ENCODE measurements at regions not wholly inside any gene's neighbourhood (a gene's known extent, or its start where the extent isn't known, plus 50 kb on each side); places are given as distances from the start of the nearest gene placed in this dataset.

DNA sequence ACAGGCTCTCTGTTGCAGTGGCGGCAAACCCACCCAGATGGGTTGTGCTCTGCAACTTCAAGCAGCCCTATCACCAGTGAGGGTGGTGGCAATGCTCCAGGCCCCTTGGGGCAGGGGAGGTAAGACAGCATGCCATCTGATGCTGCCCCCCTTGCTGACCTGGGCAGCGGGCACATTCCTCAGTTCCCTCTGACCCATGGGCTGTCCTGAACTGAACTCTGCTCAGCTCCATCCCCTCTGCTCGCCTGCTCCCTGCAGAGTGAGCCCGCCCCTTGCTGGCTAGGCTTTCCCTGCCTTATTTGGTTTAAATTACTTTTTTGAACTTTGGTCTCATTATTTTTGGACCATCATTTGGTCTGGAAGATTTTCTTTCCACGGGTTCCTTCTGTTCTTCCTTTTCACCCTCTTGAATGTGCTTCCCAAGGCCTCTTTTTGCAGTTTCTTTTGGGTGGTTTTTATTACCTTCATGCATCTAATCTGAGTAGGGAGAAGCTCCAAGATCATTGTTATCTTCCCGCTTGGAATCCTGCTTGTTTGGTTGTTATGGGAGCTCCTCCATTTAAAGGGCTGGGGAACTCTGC, 565.4 kb downstream of the TNS1 start:
- H4K20me1 ChIP-seq (ENCODE audit: control insufficient read depth, extremely low read depth, insufficient read depth, low read length), result no peaks in the 10 kb centered on the region
- H3K36me3 ChIP-seq (ENCODE audit: control insufficient read depth in 2 of 2, extremely low read depth in 1 of 2, insufficient read depth in 2 of 2, low read length in 2 of 2), result no peaks in the 10 kb centered on the region
- H3K27me3 ChIP-seq (ENCODE audit: control insufficient read depth, extremely low read depth, insufficient read depth, low read length), result no peaks in the 10 kb centered on the region
- H3K9me1 ChIP-seq (ENCODE audit: control insufficient read depth, extremely low read depth, insufficient read depth, low read length), result no peaks in the 10 kb centered on the region
- peaks cover 11% of the 10 kb centered on the region for H3K4me1 ChIP-seq (ENCODE audit: control insufficient read depth, extremely low read depth, insufficient read depth, low read length)
- H3K27ac ChIP-seq (ENCODE audit: control insufficient read depth, insufficient read depth, low read length), result no peak overlapping the region
- FAIRE-seq (no peak), DNase-seq (ENCODE audit: low read depth, low spot score) (no peak)
- H3K79me2 ChIP-seq (ENCODE audit: control insufficient read depth, insufficient read depth, low read length), result no peaks in the 10 kb centered on the region
- H2AFZ ChIP-seq (ENCODE audit: control insufficient read depth, low read length), result no peak overlapping the region
- no peak overlapping the region for H3K9ac ChIP-seq (ENCODE audit: control insufficient read depth, extremely low read depth, insufficient read depth, low read length)
- dilution Hi-C loops (cut with MboI; ENCODE audit: extremely low pct_ligation_motif_present, low sequenced_read_pairs), result no loop called here
- H3K4me2 ChIP-seq (ENCODE audit: control insufficient read depth, extremely low read depth, insufficient read depth, low read depth, low read length), result no peak overlapping the region
- no peaks in the 10 kb centered on the region for H3K9me3 ChIP-seq (ENCODE audit: control insufficient read depth, low read depth, low read length)
- no peak for TF ChIP-seq EZH2 (IDR thresholded peaks at IDR 0.05; ENCODE audit: low read length)
- TF ChIP-seq, protein P1, sequence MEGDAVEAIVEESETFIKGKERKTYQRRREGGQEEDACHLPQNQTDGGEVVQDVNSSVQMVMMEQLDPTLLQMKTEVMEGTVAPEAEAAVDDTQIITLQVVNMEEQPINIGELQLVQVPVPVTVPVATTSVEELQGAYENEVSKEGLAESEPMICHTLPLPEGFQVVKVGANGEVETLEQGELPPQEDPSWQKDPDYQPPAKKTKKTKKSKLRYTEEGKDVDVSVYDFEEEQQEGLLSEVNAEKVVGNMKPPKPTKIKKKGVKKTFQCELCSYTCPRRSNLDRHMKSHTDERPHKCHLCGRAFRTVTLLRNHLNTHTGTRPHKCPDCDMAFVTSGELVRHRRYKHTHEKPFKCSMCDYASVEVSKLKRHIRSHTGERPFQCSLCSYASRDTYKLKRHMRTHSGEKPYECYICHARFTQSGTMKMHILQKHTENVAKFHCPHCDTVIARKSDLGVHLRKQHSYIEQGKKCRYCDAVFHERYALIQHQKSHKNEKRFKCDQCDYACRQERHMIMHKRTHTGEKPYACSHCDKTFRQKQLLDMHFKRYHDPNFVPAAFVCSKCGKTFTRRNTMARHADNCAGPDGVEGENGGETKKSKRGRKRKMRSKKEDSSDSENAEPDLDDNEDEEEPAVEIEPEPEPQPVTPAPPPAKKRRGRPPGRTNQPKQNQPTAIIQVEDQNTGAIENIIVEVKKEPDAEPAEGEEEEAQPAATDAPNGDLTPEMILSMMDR (optimal IDR thresholded peaks at IDR 0.05 in 1 of 3, IDR thresholded peaks at IDR 0.05 in 1 of 3, conservative IDR thresholded peaks at IDR 0.05 in 1 of 3; ENCODE audit: extremely low read depth in 1 of 3, insufficient read depth in 2 of 3, low read length in 3 of 3), result no peak
- no peak overlapping the region for H3K4me3 ChIP-seq (ENCODE audit: control insufficient read depth in 2 of 3, extremely low read depth in 1 of 3, insufficient read depth in 2 of 3, low read depth in 1 of 3, low read length in 3 of 3)

- DNase-seq (ENCODE audit: low read depth, low spot score) (no peak), FAIRE-seq (no peak)
- Histone ChIP-seq H3K9me1 (ENCODE audit: control insufficient read depth, extremely low read depth, insufficient read depth, low read length) (no peaks in the 10 kb centered on the region), H3K27ac (ENCODE audit: control insufficient read depth, insufficient read depth, low read length) (no peak overlapping the region), H3K9ac (ENCODE audit: control insufficient read depth, extremely low read depth, insufficient read depth, low read length) (no peak overlapping the region), H3K36me3 (ENCODE audit: control insufficient read depth in 2 of 2, extremely low read depth in 1 of 2, insufficient read depth in 2 of 2, low read length in 2 of 2) (no peaks in the 10 kb centered on the region), H3K9me3 (ENCODE audit: control insufficient read depth, low read depth, low read length) (no peaks in the 10 kb centered on the region), H3K4me2 (ENCODE audit: control insufficient read depth, extremely low read depth, insufficient read depth, low read depth, low read length) (no peak overlapping the region), H2AFZ (ENCODE audit: control insufficient read depth, low read length) (no peak overlapping the region), H3K4me3 (ENCODE audit: control insufficient read depth in 2 of 3, extremely low read depth in 1 of 3, insufficient read depth in 2 of 3, low read depth in 1 of 3, low read length in 3 of 3) (no peak overlapping the region), H3K27me3 (ENCODE audit: control insufficient read depth, extremely low read depth, insufficient read depth, low read length) (no peaks in the 10 kb centered on the region), H3K4me1 (ENCODE audit: control insufficient read depth, extremely low read depth, insufficient read depth, low read length) (peaks cover 11% of the 10 kb centered on the region), H3K79me2 (ENCODE audit: control insufficient read depth, insufficient read depth, low read length) (no peaks in the 10 kb centered on the region), H4K20me1 (ENCODE audit: control insufficient read depth, extremely low read depth, insufficient read depth, low read length) (no peaks in the 10 kb centered on the region)
- dilution Hi-C loops (cut with MboI; ENCODE audit: extremely low pct_ligation_motif_present, low sequenced_read_pairs), result no loop called here
- TF ChIP-seq, protein P1 (optimal IDR thresholded peaks at IDR 0.05 in 1 of 3, IDR thresholded peaks at IDR 0.05 in 1 of 3, conservative IDR thresholded peaks at IDR 0.05 in 1 of 3; ENCODE audit: extremely low read depth in 1 of 3, insufficient read depth in 2 of 3, low read length in 3 of 3), result no peak
- no peak for TF ChIP-seq EZH2 (IDR thresholded peaks at IDR 0.05; ENCODE audit: low read length)
These were observed 566.4 kb downstream of the TNS1 start for GRCh38 chr2:217436386-217436785.

All from keratinocyte (primary cell).